ENCODE measurements at regions not wholly inside any gene's neighbourhood (a gene's known extent, or its start where the extent isn't known, plus 50 kb on each side); places are given as distances from the start of the nearest gene placed in this dataset.
A peak's percentile ranks its signal among the peaks of the same experiment; 100 is the strongest.

DNA sequence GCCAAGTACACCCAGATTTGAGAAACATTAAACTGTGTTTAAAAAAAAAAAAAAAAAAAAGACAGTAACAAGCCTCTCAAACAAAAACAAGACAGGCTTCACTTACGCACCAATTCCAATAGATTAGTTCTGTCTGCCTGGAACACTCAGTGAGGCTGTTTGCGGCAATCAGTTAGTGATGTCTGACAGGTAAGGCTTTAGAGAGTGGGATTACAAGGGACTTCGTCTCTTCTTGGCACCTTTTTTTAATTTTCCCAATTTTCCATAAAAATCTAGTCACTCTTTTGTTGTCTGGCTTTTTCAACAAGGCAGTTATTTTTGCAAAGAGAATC is 79.6 kb downstream of the NCOR2 start:
- H3K79me1 ChIP-seq (ENCODE audit: insufficient read depth, low read depth, low read length, poor library complexity, severe bottlenecking), result peaks cover 9% of the 10 kb centered on the region
- no peak overlapping the region for H4K5ac ChIP-seq (ENCODE audit: insufficient read length, low read depth, low read length)
- H3K4ac ChIP-seq (ENCODE audit: low read depth, low read length), result no peak overlapping the region
- H3K79me2 ChIP-seq (ENCODE audit: insufficient read depth, low read length), result peaks cover 7% of the 10 kb centered on the region; the same call in 1 of the 2 replicates
- H3K4me3 Mint-ChIP-seq, result no peak overlapping the region
- no peak overlapping the region for H4K91ac ChIP-seq (ENCODE audit: insufficient read length, low read depth, low read length)
- H3K9ac ChIP-seq (ENCODE audit: extremely low read depth, insufficient read length, low read length), result no peak overlapping the region
- H2AFZ ChIP-seq (ENCODE audit: low read length), result no peak overlapping the region
- H3K4me1 ChIP-seq (ENCODE audit: insufficient read depth, low read length), result no peaks in the 10 kb centered on the region
- H3K4me2 ChIP-seq (ENCODE audit: insufficient read depth, insufficient read length, low read length), result no peak overlapping the region
- H3K4me1 Mint-ChIP-seq, result peaks cover 7 to 10% of the 10 kb centered on the region in 2 experiments
- no peak overlapping the region for H2BK5ac ChIP-seq (ENCODE audit: insufficient read length, low read length)
- TF ChIP-seq, protein P1, sequence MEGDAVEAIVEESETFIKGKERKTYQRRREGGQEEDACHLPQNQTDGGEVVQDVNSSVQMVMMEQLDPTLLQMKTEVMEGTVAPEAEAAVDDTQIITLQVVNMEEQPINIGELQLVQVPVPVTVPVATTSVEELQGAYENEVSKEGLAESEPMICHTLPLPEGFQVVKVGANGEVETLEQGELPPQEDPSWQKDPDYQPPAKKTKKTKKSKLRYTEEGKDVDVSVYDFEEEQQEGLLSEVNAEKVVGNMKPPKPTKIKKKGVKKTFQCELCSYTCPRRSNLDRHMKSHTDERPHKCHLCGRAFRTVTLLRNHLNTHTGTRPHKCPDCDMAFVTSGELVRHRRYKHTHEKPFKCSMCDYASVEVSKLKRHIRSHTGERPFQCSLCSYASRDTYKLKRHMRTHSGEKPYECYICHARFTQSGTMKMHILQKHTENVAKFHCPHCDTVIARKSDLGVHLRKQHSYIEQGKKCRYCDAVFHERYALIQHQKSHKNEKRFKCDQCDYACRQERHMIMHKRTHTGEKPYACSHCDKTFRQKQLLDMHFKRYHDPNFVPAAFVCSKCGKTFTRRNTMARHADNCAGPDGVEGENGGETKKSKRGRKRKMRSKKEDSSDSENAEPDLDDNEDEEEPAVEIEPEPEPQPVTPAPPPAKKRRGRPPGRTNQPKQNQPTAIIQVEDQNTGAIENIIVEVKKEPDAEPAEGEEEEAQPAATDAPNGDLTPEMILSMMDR (conservative IDR thresholded peaks at IDR 0.05), result no peak
- H3K27me3 Mint-ChIP-seq (ENCODE audit: low read depth), result peaks cover 5% of the 10 kb centered on the region
- H4K8ac ChIP-seq (replicated peaks; ENCODE audit: insufficient read length, low read depth, low read length), result no peak overlapping the region
- H2BK120ac ChIP-seq (ENCODE audit: low read depth, low read length, poor library complexity, severe bottlenecking), result no peak overlapping the region
- H3K23me2 ChIP-seq (ENCODE audit: insufficient read length, low read depth, low read length, poor library complexity, severe bottlenecking), result no peaks in the 10 kb centered on the region
- H3K23ac ChIP-seq (ENCODE audit: insufficient read length, low read depth, low read length), result no peak overlapping the region
- no peak overlapping the region for H2BK20ac ChIP-seq (ENCODE audit: low read depth, low read length, poor library complexity, severe bottlenecking)
- no peak overlapping the region for H2BK15ac ChIP-seq (ENCODE audit: low read depth, low read length)
- H2AK5ac ChIP-seq (ENCODE audit: insufficient read length, low read length), result no peak overlapping the region
- no peak overlapping the region for H3K14ac ChIP-seq (ENCODE audit: insufficient read depth, low read length)
- H3K18ac ChIP-seq (ENCODE audit: insufficient read length, low read depth, low read length), result no peak overlapping the region
- H2BK12ac ChIP-seq (ENCODE audit: insufficient read length, low read depth, low read length), result no peak overlapping the region
- no peaks in the 10 kb centered on the region for H3K27me3 ChIP-seq (ENCODE audit: insufficient read depth, low read length)
- H4K20me1 ChIP-seq (ENCODE audit: control insufficient read depth, insufficient read depth, insufficient read length), result peaks cover 2% of the 10 kb centered on the region
- peaks cover 5 to 39% (median 30%) of the 10 kb centered on the region in 3 experiments; a peak in 6 of 7 replicates for H3K36me3 Mint-ChIP-seq (ENCODE audit: insufficient read depth in 1 of 3, low read depth in 3 of 3)
- DNase-seq, result no peak
- no peak overlapping the region for H3T11ph ChIP-seq (ENCODE audit: low read length)
- H3K27ac Mint-ChIP-seq, result peak overlapping the region in 1 of 3 experiments; percentile 76; a peak in 2 of 7 replicates
- no CpG with 5 or more reads among the region's 3 CpGs for WGBS (ENCODE audit: extremely low coverage, insufficient read length, low lambda C conversion rate)
- no peak overlapping the region for H3K27ac ChIP-seq (ENCODE audit: insufficient read length, low read depth, low read length)
- no peaks in the 10 kb centered on the region for H3K9me3 ChIP-seq (ENCODE audit: control insufficient read depth, low read depth, low read length)
- no peak overlapping the region for H3K56ac ChIP-seq (ENCODE audit: insufficient read length, low read depth, low read length)
- H3K9me3 Mint-ChIP-seq, result no peaks in the 10 kb centered on the region

Data from H9 (cell line).